GM19240 (cell line): ENCODE measurements at regions not wholly inside any gene's neighbourhood (a gene's known extent, or its start where the extent isn't known, plus 50 kb on each side); places are given as distances from the start of the nearest gene placed in this dataset.
"Not testable (repeated sequence)": the region's sequence is repeated elsewhere in the genome, so short reads cannot be mapped to it uniquely, and the experiment has no call there.

Source experiments
- DNase-seq: peaks from one replicate; pipeline ENCODE4 v3.0.0; 2011; ENCODE audit warnings: low spot score; ENCODE audit not compliant: insufficient read length

DNA sequence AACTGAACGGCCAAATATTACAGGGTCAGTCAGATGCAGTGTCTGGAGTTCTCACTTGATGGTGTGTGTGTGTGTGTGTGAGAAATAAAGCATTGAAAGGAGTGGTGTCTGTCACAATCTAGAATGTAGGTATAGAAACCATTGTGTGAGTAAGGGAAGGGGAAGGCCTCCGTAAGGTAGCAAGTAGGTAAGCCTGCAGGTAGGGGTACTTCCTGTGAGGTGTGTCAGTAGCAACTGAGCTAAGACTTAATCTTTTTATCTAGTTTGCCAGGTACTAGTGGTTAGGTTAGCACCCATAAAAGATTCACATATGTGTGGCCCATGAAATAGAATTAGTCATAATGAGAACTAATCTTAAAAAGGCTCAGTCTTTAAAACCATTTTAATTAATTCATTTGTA, 1517.8 kb downstream of the SI start:
- DNase-seq: no peak

DNA sequence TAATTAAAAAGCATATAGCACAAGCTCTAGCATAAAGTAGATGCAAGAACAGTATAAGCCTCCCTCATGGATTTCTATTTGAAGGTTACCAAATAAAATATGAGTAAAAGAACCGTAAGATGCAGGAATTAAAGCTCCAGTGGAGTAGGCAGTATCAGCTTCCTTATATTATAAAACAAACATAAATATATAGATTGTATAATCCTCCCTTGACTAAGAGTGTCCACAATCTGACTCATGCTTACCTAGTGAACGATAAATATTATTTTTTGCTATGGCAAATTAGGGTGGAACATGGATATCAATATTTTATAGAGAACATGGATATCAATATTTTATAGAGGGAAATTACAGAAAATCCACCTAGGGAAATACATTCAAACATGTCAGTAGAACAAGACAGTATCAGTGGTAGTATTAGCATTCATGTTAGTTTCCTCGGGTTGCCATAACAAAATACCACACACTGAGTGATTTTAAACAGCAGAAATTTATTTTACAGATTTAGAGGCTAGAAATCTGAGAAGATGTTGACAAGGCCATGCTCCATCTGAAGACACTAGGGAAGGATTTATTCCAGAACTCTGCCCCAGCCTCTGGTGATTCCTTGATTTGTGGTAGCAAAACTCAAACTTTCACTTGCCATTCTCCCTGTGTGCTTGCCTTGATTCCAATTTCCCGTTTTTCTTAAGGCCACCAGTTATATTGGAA, 1521.3 kb downstream of the SI start:
- no peak for DNase-seq

DNA sequence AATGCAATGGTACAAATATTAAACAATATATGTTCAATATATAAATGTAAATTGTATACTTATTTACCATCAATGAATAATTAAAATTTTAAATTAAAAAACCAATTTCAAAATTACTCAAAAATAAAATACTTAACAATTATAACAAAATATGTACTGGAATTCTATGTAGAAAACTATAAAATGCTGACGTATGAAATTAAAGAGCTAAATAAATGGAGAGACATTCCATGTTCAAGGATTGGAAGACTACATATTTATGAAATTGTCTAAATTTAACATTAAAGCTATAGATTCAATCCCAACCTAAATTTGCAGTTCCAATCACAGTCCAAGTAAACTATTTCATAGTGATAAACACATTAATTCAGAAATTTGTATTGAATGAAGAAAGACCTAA, 1522.4 kb downstream of the SI start:
- no peak for DNase-seq

DNA sequence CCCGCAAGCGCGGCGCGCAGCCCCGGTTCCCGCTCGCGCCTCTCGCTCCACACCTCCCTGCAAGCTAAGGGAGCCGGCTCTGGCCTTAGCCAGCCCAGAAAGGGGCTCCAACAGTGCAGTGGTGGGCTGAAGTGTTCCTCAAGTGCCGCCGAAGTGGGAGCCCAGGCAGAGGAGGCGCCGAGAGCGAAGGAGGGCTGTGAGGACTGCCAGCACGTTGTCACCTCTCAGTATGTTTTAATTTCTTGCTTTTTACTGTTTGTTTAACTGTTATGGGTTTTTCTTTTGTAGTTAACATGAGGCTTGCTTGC, 1525.7 kb downstream of the SI start:
- no peak for DNase-seq

DNA sequence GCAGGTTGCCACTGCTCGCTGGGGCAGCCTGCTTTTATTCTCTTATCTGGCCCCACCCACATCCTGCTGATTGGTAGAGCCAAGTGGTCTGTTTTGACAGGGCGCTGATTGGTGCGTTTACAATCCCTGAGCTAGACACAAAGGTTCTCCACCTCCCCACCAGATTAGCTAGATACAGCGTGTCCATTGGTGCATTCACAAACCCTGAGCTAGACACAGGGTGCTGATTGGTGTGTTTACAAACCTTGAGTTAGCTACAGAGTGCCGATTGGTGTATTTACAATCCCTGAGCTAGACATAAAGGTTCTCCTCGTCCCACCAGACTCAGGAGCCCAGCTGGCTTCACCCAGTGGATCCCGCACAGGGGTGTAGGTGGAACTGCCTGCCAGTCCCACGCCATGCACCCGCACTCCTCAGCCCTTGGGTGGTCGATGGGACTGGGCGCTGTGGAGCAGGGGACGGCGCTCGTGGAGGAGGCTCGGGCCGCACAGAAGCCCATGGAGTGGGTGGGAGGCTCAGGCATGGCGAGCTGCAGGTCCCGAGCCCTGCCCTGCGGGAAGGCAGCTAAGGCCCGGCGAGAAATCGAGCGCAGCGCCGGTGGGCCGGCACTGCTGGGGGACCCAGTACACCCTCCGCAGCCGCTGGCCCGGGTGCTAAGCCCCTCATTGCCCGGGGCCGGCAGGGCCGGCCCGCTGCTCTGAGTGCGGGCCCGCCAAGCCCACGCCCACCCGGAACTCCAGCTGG, 1526.2 kb downstream of the SI start:
- not testable (repeated sequence) for DNase-seq

DNA sequence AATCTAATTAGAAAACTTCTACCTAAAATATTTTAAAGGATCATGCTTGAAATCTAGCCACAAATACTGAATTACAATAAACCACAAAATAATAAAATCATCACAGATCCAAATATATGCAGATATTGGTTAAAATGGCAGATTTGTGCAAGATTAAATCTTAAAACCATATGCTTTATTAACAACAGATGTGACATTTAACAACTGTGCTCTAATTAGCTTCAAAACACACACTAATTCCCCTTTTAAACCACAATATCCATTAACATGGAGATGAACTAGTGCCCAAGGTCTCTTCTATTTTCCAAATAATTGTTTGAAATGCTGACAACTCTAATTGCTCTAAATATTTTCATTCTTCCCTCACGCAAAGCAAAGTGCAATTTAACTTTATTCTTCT, 1530.3 kb downstream of the SI start:
- DNase-seq: no peak

DNA sequence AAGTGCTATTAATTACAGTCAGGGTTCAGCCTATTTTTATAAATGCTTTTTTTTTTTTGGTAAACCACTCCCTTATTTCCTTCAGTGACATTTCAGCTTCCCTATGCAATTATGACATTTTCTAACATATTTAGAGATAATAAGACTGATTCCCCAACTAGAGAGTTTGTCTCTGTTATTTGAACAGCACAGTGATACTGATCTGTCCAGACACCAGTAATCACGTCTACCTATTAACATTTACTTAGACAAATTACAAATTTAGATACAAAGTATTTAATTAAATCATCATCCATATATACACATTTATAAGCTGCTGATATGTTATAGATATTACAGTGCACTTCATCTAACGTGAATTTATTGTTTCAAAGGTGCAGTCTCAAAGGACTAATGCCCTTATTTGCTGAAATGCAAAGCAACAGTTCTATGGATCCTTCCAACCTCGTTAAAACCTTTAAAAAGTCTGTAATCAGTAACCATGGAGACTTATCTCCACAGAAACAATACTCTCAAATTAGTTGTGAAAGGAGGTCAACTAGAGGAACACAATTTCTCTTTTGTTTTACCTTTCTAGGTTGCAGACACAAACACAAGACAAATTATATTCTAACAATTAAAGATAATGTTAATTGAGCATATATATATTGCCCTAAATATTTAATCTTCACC, 1531.1 kb downstream of the SI start:
- DNase-seq: no peak

DNA sequence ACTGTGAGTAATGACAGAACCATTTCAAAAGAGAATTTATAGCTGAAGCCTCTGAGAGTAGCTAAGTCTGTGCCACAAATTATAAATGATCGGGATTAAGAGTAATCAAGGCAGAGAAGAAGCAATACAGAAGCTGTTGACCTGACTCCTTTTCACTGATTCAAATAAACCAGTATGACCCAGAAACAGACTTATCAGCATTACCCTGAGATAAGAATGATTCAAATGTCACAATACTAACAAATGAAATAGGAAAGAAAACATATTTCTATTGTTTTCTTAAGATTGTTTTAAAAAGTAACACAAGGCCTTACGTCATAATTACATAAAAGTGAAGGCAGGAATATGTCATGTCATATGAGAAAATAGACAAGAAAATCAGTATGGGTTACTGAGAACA, 1534.6 kb downstream of the SI start:
- DNase-seq: no peak

DNA sequence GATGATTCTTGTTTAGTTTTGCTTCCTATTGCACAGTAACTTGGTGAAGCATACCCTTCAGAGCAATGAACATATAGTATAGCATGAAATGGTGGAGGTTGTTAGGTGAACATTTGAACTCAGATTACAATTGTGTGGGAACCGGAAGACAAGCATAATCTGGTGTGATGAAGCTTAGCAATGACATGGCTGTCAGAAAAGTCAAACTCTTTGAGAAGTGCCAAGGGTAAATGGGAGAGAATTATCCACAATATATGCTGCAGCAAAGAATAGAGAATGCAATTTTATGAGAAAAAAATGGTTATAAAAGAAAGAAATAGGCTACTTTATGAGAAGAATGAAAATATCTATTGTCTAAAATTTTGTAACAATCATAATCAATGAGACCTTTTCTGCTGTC, 1536.7 kb downstream of the SI start:
- DNase-seq: no peak

DNA sequence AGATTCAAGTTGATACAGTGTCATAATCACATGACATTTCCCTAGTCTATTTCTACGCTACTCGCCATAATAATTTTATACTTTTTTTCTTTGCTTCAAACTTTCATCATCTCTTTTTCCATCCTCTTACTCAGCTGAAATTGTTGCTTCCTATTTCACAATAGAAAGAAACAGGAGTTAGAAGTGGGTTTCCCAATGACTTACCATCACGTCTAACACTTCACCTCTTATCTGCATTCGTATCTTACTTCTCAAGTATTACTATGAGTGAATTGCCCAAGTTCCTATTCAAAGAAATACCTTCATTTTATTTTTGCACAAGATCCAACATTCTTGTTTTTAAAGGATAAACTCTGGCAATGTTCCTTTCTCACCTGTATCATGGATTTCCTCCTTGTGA, 1539.9 kb downstream of the SI start:
- no peak for DNase-seq

DNA sequence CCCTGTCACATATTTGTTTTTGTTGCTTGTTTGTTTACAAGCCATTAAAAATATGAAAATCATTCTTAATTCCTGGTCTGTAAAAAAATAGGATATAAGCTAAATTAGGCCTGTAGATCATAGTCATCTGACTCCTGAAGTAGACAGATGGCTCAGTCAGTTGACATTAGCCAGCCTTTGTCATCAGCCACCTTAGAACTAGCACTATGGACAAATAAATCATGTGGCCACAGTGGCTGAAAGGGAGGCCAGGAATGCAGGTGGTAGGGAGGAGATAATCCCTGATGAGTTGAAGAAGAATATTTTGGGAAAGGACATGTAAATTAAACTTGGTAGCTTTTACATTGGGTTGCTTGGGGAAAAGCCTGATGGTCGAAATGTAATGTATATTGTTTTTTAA, 1544.9 kb downstream of the SI start:
- no peak for DNase-seq

DNA sequence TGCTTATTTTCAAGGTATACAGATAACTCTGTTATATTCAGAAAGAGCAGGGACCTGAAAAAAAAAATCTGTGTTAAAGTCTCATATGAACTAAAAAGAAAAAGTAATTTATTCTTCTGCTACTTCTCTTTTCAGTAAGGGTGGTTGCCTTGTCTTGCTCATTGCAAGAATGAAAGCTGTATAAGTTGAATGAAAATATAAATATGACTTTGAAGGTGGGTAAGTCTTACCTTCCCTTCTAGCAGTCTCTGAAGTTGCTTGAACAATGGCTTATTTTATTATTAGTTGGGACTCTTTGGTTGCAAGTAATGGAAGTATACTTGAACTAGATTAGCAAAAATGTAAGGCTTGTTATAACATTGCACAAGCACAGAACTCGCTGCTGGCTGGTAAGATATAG, 1554.9 kb downstream of the SI start:
- no peak for DNase-seq

DNA sequence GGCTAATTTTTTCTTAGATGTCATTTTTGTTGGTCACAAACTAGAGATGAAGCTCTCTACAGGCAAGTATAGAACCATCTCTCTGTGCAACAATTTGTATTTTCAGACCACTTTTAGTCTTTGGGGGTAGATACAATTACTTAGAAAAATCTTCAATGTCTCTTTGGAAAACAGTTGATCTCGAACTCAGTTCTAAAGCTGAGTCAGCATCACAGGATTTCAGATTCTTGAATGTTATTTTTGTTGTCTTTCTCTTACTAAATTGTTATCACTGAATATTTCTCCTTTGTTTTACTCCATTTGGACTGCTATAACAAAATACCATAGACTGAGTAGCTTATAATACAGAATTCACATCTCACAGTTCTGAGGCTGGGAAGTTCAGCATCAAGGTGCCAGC, 1557.0 kb downstream of the SI start:
- DNase-seq: no peak

DNA sequence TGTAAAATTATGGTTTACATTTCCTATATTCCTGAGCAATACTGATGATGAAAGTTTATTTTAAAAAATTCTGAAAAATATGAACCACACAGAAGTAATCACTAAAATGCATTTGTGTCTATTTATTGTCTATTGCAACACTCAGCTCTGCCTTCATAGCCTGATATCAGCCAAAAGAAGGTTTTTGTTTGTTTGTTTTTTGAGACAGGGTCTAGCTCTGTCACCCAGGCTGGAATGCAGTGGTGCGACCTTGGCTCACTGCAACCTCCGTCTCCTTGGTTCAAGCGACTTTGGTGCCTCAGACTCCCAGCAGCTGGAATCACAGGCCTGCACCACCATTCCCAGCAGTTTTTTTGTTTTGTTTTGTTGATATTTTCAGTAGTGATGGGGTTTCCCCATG, 1560.2 kb downstream of the SI start:
- DNase-seq: no peak

DNA sequence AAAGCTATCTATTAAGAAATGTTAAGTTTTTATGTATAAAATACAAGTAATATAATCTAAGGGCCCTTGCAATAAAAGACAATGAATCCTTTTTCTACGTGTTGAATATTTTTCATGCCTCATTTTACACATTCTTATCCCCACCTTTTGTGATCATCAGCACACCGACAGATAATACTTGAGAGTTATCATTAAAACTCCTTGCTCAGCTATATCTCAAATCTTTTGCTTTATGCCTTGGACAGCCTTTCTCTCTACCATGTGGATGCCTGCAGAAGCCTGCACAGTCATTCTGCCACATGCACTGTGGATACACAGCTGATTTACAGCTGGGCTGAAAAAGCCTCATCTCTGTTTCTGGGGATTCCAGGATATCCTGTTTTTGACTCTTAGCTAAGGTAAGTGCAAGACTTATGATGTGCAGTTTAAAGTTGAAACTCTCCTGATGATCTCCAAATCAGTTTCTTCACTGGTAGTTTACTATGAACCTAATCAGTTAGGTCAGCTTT, 1565.1 kb downstream of the SI start:
- no peak for DNase-seq

DNA sequence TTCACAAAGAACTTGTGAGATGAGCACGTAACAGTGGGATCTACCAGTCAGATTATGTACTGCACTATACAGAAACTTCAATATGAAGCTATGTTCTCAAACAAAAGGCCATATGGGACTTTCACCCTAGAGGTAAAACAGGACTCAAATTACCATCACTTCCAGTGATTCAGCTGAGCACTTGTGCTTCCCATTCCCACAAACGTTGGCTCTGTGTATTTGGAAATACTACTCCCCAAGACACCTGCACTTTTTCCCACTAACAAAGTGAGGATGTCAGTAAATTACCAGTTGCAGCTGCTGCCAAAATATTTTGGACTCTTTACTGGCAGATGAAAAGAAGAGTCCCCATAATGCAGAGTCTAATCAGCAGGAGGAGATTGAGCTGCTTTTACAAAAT, 1570.1 kb downstream of the SI start:
- no peak for DNase-seq

DNA sequence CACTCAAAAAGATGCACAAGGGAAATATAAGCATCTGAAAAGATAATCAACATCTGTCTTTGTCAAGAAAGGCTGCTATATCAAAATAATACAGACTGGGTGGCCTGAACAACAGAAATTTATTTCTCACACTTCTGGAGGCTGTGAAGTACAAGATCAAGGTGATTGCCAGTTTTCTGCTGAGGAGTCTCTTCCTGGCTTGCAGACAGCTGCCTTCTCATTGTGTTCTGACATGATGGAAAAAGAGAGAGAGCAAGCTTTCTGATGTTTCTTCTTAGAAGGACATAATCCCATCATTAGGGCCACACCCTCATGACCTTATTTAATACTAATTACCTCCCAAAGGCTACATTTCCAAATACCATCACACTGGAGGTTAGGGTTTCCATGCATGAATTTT, 1573.3 kb downstream of the SI start:
- no peak for DNase-seq

DNA sequence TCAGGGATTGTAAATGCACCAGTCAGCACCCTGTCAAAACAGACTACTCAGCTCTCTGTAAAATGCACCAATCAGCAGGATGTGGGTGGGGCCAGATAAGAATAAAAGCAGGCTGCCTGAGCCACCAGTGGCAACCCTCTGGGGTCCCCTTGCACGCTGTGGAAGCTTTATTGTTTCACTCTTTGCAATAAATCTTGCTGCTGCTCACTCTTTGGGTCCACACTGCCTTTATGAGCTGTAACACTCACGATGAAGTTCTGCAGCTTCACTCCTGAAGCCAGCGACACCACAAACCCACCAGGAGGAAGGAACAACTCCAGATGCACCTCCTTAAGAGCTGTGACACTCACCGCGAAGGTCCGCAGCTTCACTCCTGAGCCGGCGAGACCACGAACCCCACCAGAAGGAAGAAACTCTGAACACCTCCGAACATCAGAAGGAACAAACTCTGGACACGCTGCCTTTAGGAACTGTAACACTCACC, 1578.5 kb downstream of the SI start:
- DNase-seq: not testable (repeated sequence)

DNA sequence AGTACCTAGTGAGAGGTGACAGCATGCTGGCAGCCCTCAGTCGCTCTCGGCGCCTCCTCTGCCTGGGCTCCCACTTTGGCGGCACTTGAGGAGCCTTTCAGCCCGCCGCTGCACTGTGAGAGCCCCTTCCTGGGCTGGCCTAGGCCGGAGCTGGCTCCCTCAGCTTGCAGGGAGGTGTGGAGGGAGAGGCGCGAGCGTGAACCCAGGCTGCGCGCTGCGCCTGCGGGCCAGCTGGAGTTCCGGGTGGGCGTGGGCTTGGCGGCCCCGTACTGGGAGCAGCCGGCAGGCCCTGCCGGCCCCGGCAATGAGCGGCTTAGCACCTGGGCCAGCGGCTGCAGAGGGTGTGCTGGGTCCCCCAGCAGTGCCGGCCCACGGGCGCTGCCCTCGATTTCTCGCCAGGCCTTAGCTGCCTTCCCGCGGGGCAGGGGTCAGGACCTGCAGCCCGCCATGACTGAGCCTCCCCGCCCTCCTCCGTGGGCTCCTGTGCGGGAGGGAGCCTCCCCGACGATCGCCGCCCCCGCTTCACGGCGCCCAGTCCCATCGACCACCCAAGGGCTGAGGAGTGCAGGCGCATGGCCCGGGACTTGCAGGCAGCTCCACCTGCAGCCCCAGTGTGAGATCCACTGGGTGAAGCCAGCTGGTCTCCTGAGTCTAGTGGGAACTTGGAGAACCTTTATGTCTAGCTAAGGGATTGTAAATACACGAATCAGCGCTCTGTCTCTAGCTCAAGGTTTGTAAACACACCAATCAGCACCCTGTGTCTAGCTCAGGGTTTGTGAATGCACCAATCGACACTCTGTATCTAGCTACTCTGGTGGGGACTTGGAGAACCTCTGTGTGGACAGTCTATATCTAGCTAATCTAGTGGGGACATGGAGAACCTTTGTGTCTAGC, 1579.2 kb downstream of the SI start:
- DNase-seq: not testable (repeated sequence)

DNA sequence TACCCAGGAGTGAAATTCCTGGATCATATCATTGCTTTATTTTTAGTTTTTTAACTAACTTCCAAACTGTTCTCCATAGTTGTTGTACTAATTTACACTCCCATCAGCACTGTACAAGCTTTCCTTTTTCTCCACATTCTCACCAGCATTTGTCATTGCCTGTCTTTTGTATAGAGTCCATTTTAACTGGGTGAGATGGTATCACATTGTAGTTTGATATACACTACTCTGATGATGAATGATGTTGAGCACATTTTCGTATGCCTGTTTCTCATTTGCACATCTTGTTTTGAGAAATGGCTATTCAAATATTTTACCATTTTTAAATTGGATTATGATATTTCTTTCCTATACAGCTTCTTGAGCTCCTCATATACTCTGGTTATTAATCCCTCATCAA, 1586.6 kb downstream of the SI start:
- no peak for DNase-seq

DNA sequence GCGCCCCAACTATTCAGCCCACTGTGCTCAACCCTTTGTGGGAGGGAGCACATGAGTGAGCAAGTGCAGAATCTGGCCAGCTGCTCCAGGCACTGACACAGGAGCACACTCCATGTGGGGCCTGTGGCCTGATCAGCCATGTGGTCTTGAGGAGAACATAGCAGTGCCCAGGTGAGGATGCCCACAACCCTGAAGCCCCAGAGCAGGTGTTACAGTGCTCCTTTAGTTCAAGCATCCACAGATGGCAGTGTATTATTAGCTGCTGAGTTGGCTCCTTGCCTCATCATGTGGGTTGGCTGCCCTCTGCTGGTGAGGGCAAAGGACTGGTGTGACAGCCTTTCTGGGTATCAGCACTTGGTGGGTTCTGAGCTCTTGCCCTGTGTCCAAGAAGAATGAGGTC, 1588.2 kb downstream of the SI start:
- peak; percentile 1 for DNase-seq

DNA sequence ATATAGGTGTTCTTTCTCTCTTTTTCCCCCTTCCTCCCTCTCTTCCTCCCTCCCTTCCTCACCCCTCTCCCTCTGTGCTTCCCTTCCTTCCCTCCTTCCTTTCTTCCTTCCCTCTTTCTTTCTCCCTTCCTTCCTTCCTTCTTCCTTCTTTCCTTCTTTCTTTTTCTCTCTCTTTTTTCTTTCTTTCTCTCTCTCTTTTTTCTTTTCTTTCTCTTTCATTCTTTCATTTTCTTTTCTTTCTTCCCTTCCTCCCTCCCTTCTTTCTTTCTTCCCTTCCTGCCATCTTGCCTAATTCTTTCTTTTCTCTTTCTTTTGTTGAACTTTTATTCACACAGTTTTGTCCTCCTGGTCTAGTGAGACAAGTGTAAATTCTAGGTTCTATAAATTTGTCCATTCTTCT, 1595.6 kb downstream of the SI start:
- DNase-seq: no peak
